ENCODE measurements at regions not wholly inside any gene's neighbourhood (a gene's known extent, or its start where the extent isn't known, plus 50 kb on each side); places are given as distances from the start of the nearest gene placed in this dataset.
A peak's percentile ranks its signal among the peaks of the same experiment; 100 is the strongest.

DNA sequence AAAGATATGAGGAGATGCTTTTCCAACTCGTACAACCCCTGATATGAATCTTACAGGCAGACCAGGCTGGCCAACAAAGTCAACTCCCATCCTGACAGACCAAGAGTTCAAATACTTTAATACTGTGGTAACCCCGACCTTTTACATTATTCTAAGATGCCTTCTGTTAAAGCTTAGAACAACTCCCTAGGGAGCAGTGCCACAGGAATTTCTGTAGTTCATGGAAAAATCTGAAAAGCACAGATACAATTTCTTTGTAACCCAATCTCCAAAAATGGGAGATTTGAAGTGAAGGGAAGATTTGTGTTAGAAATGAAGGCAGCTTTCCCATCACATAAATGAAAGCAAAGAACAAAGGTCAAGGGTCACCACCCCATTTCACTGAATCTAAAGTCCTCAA lies 151.3 kb upstream of the BEND6 start:
- Histone ChIP-seq H2BK120ac (ENCODE audit: low read depth, low read length, poor library complexity, severe bottlenecking) (no peak overlapping the region), H3K27me3 (ENCODE audit: insufficient read depth, low read length) (no peaks in the 10 kb centered on the region), H4K8ac (replicated peaks; ENCODE audit: insufficient read length, low read depth, low read length) (no peak overlapping the region), H2AK5ac (ENCODE audit: insufficient read length, low read length) (no peak overlapping the region), H2BK12ac (ENCODE audit: insufficient read length, low read depth, low read length) (no peak overlapping the region), H3K4me2 (ENCODE audit: insufficient read depth, insufficient read length, low read length) (no peak overlapping the region), H3K27ac (ENCODE audit: insufficient read length, low read depth, low read length) (no peak overlapping the region), H3K4me1 (ENCODE audit: insufficient read depth, low read length) (peaks cover 3% of the 10 kb centered on the region; the same call in 1 of the 2 replicates), H3K79me2 (ENCODE audit: insufficient read depth, low read length) (peaks cover 12% of the 10 kb centered on the region; the same call in 1 of the 2 replicates), H3K9me3 (ENCODE audit: control insufficient read depth, low read depth, low read length) (no peaks in the 10 kb centered on the region), H3K18ac (ENCODE audit: insufficient read length, low read depth, low read length) (no peak overlapping the region), H2BK5ac (ENCODE audit: insufficient read length, low read length) (no peak overlapping the region), H3K14ac (ENCODE audit: insufficient read depth, low read length) (no peak overlapping the region; the same call in 1 of the 2 replicates), H4K91ac (ENCODE audit: insufficient read length, low read depth, low read length) (no peak overlapping the region), H4K5ac (ENCODE audit: insufficient read length, low read depth, low read length) (no peak overlapping the region), H3K56ac (ENCODE audit: insufficient read length, low read depth, low read length) (no peak overlapping the region), H2BK20ac (ENCODE audit: low read depth, low read length, poor library complexity, severe bottlenecking) (no peak overlapping the region), H2AFZ (ENCODE audit: low read length) (no peak overlapping the region), H3K79me1 (ENCODE audit: insufficient read depth, low read depth, low read length, poor library complexity, severe bottlenecking) (no peaks in the 10 kb centered on the region), H4K20me1 (ENCODE audit: control insufficient read depth, insufficient read depth, insufficient read length) (no peaks in the 10 kb centered on the region), H3K23me2 (ENCODE audit: insufficient read length, low read depth, low read length, poor library complexity, severe bottlenecking) (no peaks in the 10 kb centered on the region), H3K4ac (ENCODE audit: low read depth, low read length) (no peak overlapping the region), H3K9ac (ENCODE audit: extremely low read depth, insufficient read length, low read length) (no peak overlapping the region), H2BK15ac (ENCODE audit: low read depth, low read length) (no peak overlapping the region), H3K23ac (ENCODE audit: insufficient read length, low read depth, low read length) (no peak overlapping the region), H3T11ph (ENCODE audit: low read length) (no peak overlapping the region)
- peaks cover 0 to 2% (median 0%) of the 10 kb centered on the region in 3 experiments; a peak in 2 of 7 replicates for H3K36me3 Mint-ChIP-seq (ENCODE audit: insufficient read depth in 1 of 3, low read depth in 3 of 3)
- no peak overlapping the region for H3K4me3 Mint-ChIP-seq
- H3K9me3 Mint-ChIP-seq, result no peaks in the 10 kb centered on the region
- peak overlapping the region; percentile 59 to 90 (median 82); a peak in 5 of 7 replicates for H3K27ac Mint-ChIP-seq
- TF ChIP-seq CTCF (conservative IDR thresholded peaks at IDR 0.05), result no peak
- H3K27me3 Mint-ChIP-seq (ENCODE audit: low read depth), result no peaks in the 10 kb centered on the region
- DNase-seq, result no peak
- no CpG with 5 or more reads among the region's 2 CpGs for WGBS (ENCODE audit: extremely low coverage, insufficient read length, low lambda C conversion rate)
- H3K4me1 Mint-ChIP-seq, result peaks cover 61 to 64% of the 10 kb centered on the region in 2 experiments
